Endothelial cell (in vitro differentiated cells): ENCODE measurements at regions not wholly inside any gene's neighbourhood (a gene's known extent, or its start where the extent isn't known, plus 50 kb on each side); places are given as distances from the start of the nearest gene placed in this dataset.

Experiments
- DNase-seq: peaks from one replicate; pipeline ENCODE4 v3.0.0; 2021; ENCODE audit warnings: low spot score
- H3K27ac Mint-ChIP-seq: one replicate; pipeline ENCODE4 v1.8.0; 2021; ENCODE audit warnings: mixed read lengths, inconsistent platforms; ENCODE audit not compliant: unreplicated experiment
- H3K27me3 Mint-ChIP-seq: one replicate; pipeline ENCODE4 v1.8.0; 2021; ENCODE audit warnings: mild to moderate bottlenecking, moderate library complexity, mixed read lengths, inconsistent platforms; ENCODE audit not compliant: unreplicated experiment
- H3K36me3 Mint-ChIP-seq: one replicate; pipeline ENCODE4 v1.8.0; 2021; ENCODE audit warnings: mild to moderate bottlenecking, low read depth, mixed read lengths, inconsistent platforms; ENCODE audit not compliant: unreplicated experiment
- H3K4me1 Mint-ChIP-seq: one replicate; pipeline ENCODE4 v1.8.0; 2021; ENCODE audit warnings: mild to moderate bottlenecking, mixed read lengths, inconsistent platforms; ENCODE audit not compliant: unreplicated experiment
- H3K4me3 Mint-ChIP-seq: one replicate; pipeline ENCODE4 v1.8.0; 2021; ENCODE audit warnings: mild to moderate bottlenecking, mixed read lengths, inconsistent platforms; ENCODE audit not compliant: unreplicated experiment
- H3K9me3 Mint-ChIP-seq: one replicate; pipeline ENCODE4 v1.8.0; 2021; ENCODE audit warnings: mixed read lengths, inconsistent platforms; ENCODE audit not compliant: unreplicated experiment
- TF ChIP-seq, protein P1 (sequence below): fragments of 200-600 bp; sonication (generic); IDR thresholded peaks from one replicate; pipeline ENCODE4 v1.5.0; 2021; ENCODE audit warnings: antibody characterized with exemption; ENCODE audit not compliant: unreplicated experiment

DNA sequence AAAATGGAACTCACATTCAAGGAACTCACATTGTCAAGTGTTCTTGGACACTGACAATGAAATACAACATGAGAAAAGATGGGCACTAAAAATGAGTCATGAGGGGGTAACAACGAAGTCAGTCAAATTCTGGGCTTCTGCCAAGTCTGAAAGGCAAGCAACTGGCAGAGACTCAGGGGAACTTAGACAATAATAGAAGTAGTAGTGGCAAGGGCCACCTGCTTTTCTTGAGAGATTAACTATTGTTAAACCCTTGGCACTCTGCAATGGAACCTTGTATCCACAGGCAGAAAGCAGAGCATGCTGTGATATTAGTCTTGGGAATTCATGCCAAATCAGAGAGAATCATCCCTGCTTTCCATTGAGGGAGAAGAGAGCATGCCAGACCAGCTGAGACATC is 382.6 kb upstream of the CDH2 start:
- no peaks in the 10 kb centered on the region for H3K4me1 Mint-ChIP-seq
- H3K27me3 Mint-ChIP-seq, result no peaks in the 10 kb centered on the region
- TF ChIP-seq, protein P1, sequence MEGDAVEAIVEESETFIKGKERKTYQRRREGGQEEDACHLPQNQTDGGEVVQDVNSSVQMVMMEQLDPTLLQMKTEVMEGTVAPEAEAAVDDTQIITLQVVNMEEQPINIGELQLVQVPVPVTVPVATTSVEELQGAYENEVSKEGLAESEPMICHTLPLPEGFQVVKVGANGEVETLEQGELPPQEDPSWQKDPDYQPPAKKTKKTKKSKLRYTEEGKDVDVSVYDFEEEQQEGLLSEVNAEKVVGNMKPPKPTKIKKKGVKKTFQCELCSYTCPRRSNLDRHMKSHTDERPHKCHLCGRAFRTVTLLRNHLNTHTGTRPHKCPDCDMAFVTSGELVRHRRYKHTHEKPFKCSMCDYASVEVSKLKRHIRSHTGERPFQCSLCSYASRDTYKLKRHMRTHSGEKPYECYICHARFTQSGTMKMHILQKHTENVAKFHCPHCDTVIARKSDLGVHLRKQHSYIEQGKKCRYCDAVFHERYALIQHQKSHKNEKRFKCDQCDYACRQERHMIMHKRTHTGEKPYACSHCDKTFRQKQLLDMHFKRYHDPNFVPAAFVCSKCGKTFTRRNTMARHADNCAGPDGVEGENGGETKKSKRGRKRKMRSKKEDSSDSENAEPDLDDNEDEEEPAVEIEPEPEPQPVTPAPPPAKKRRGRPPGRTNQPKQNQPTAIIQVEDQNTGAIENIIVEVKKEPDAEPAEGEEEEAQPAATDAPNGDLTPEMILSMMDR, result no peak

DNA sequence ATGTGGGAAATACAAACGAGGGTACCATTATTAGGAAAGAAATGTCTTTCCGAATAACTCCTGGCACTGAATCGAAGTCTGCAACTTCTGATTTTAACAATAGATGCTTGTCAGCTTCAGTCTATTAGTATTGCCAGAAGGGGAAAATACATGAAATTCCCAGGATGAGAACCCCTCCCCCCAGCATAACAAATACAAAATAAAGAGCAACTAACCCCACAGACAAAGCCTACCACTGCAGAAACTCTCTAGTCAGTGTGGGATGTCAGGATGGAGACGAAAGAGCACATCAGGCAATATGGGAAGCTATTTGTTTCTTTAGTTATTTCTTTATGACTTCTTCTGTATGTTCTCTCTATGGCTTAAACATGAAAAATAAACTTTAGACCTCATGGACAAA is 365.0 kb upstream of the CDH2 start:
- Mint-ChIP-seq H3K36me3 (no peaks in the 10 kb centered on the region), H3K4me3 (no peak overlapping the region), H3K27me3 (peaks cover 1% of the 10 kb centered on the region), H3K4me1 (no peaks in the 10 kb centered on the region), H3K27ac (no peak overlapping the region), H3K9me3 (no peaks in the 10 kb centered on the region)
- no peak for DNase-seq
- TF ChIP-seq, protein P1, result no peak

More for the DNA sequence above, 382.6 kb upstream of the CDH2 start:
- no peak for DNase-seq
- H3K4me3 Mint-ChIP-seq, result no peak overlapping the region
- H3K27ac Mint-ChIP-seq, result no peak overlapping the region
- no peaks in the 10 kb centered on the region for H3K36me3 Mint-ChIP-seq
- no peaks in the 10 kb centered on the region for H3K9me3 Mint-ChIP-seq

DNA sequence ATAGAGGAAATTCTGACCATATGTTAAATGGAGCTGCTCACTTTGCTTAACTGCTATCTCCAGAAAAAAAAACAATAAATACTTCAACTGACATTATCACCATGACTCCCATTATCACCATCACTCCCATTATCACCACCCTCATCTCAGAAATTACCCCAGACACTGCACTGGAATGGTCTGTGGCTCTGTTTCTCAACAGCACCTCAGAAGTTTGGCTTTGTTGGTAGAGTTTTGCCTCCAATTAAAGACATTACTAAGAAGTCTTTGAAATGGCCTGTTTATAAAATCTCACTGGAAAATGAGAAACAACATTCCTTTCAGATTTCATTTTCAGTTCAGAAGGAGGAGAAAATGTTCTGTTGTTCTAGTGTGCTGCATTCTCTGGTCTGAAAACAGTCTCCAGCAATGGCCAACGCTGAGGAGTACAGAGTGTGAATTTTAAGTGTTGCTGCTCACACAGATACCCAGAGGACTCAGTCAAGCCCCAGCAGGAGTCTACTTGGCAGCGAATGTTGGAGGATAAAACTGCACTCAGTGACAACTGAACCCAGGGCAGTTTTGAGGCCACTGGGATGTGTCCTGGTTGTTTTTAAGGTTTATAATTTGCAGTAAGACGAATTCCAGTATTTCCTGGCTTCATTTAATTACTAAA is 364.5 kb upstream of the CDH2 start:
- DNase-seq, result no peak
- no peaks in the 10 kb centered on the region for H3K36me3 Mint-ChIP-seq
- H3K4me1 Mint-ChIP-seq, result no peaks in the 10 kb centered on the region
- H3K27me3 Mint-ChIP-seq, result peaks cover 1% of the 10 kb centered on the region
- TF ChIP-seq, protein P1, result no peak
- H3K4me3 Mint-ChIP-seq, result no peak overlapping the region
- H3K9me3 Mint-ChIP-seq, result no peaks in the 10 kb centered on the region
- H3K27ac Mint-ChIP-seq, result no peak overlapping the region

DNA sequence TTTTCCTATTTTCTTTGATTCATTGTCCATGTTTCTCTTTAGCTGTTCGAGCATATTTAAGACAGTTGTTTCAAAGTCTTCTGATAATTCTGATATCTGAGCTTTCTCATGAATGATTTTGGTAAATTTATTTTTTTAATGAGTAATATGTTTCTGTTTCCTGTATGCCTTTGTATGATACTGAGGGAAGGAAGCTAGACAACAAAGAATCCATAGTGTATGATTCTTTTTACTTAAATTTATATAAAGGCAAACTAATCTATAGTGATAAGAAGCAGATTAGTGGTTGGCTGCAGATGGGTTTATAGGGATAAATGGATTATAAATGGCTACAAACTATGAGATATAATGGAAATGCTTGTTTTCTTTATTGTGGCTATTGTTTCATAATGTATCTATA is 352.7 kb upstream of the CDH2 start:
- Mint-ChIP-seq H3K9me3 (no peaks in the 10 kb centered on the region), H3K36me3 (no peaks in the 10 kb centered on the region), H3K27me3 (no peaks in the 10 kb centered on the region), H3K4me3 (no peak overlapping the region), H3K27ac (no peak overlapping the region), H3K4me1 (no peaks in the 10 kb centered on the region)
- TF ChIP-seq, protein P1, result no peak
- no peak for DNase-seq

DNA sequence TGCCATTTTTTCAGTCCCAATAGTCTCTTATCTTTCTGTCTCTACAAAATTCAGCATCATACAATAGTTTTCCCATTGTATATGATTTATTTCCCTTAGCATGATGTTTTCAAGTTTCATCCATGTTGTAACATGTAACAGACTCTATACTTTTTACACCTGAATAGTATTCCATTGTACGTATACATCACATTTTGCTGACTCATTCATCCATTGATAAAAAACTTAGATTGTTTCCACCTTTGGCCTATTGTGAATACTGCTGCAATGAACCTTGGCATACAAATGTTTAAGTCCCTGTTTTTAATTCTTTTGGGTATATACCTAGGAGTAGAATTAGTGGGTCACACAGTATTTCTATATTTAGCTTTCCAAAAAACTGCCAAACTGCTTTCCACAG is 349.3 kb upstream of the CDH2 start:
- no peak for DNase-seq
- no peak overlapping the region for H3K27ac Mint-ChIP-seq
- H3K36me3 Mint-ChIP-seq, result no peaks in the 10 kb centered on the region
- no peaks in the 10 kb centered on the region for H3K4me1 Mint-ChIP-seq
- no peaks in the 10 kb centered on the region for H3K9me3 Mint-ChIP-seq
- TF ChIP-seq, protein P1, result no peak
- no peaks in the 10 kb centered on the region for H3K27me3 Mint-ChIP-seq
- H3K4me3 Mint-ChIP-seq, result no peak overlapping the region
